GM21360 (cell line): ENCODE measurements at regions not wholly inside any gene's neighbourhood (a gene's known extent, or its start where the extent isn't known, plus 50 kb on each side); places are given as distances from the start of the nearest gene placed in this dataset.

Experiments used
- ATAC-seq: cut with Tn5 transposase; IDR thresholded peaks from one replicate; pipeline ENCODE4 v1.9.1; 2021; ENCODE audit warnings: mild to moderate bottlenecking, moderate library complexity; ENCODE audit not compliant: unreplicated experiment

DNA sequence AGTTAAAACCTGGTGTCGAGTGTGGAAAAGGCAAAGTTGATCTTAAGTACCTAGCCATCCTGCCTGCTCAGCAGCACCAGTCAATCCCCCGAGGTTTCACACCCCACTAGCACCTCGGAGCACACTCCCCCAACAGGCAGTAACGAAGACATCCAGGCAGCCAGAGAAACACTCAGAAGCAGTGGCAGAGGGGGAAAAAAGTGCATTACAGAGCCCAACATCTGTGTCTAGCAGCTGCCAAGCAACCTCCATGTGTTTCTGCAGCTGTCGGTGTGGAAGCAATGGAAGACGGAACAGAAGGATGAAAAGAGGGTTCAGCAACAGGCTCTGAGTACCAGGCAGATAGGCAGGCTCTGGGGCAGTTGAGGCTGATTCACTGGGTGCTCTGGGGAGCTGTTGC is 73.4 kb upstream of the PROX1 start:
- no peak for ATAC-seq

DNA sequence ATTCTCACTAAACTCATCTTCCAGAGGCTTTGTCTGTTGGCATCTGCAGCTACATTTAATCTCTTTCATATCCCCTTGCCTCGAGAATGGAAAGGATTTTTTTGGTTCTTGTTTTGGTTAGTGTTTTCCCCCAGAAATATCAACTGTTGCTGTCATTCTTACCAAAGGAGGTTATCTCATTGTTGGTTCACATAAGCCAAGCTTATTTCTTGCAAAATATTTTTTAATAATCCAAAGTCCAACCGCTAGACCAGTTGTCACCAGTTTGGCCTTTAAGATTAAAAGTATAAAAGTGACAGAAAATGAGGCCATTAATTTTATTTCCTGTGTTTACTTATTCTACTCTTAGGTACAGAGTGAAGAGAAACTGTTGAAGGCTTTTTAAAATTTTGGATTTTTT is 66.5 kb upstream of the PROX1 start:
- ATAC-seq: no peak

DNA sequence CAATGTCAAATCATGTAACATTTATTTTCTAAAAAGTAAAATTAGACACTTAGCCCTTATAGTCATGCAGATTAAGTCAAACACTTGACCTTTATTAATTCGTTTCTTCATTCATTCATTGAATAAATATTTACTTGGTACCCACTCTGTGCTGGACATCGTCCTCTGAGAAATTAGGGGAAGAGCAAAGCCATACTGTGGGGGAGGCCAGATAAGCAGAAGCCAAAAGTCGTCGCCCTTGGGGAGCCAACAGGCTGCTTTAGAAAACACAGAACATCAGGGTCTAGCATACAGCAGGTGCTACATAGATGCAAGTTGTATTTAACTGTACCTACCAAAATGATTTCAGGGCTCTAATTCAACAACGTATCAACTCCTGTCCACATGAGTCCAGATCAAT is 66.1 kb upstream of the PROX1 start:
- no peak for ATAC-seq

DNA sequence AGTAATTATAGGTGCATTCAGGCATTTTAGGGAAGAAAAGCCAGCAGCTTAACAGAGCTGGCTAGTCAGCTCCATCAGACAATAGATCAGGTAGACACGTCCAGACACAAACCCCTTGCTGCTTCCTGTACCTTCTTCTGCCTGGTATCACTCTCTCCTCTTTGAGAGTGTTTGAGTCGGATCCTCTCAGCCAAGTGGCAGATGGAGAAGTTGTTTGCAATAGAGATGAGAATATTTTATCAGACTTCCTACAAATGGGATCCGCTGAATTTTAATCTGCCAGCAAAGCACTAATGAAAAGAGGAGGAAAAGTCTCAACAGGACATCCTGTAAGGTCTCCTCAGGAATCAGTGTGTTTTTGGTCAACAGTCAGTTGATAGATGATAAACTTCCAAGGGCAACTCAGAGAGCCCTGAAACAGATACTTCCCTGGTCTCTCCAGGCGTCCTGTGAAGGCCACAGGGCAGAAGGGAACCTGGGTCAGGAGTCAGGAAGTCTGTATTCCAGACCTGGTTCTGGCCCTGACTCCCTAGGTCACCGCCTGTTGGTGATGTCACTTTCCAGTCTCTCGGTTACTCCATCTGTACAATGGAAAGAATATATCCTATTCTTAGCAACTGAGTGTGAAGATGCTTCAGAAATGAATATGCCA is 62.1 kb upstream of the PROX1 start:
- ATAC-seq: no peak

DNA sequence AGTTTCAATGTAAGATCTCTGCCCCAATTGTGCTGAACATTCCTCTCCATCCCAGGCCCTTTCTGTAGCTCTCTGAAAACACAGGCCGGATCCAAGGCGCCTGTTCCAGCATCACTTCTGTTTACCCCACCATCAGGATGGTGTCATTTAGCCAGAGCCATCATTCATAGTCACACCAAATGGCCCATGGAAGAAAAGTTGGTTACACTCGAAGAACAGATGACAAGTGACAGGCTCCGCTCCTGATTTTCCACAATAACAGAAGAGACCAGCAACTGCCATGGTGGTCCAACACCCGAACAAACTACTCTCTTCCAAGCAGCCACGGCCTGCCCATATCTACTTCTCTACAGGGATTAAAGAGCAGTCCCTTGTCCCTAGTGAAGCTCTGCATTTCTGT is 59.9 kb upstream of the PROX1 start:
- ATAC-seq: no peak

DNA sequence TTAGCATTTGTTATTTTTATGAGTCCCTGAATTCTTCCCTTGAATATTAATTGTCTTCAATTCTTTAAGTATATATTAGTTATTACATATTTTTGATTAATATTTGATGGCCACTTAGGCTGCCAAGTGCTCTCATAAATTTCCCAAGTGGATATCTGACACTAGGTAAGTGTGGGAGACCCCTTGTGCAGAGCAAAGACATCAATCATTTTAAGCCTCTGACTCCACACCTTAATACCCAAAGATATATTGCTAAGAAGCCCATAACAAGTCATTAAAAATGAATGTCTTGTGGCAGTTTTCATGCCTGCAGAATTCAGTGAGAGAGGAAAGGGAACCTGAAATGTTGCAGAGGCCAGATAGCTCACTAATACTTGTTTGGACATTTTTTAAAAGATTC is 58.4 kb upstream of the PROX1 start:
- no peak for ATAC-seq

DNA sequence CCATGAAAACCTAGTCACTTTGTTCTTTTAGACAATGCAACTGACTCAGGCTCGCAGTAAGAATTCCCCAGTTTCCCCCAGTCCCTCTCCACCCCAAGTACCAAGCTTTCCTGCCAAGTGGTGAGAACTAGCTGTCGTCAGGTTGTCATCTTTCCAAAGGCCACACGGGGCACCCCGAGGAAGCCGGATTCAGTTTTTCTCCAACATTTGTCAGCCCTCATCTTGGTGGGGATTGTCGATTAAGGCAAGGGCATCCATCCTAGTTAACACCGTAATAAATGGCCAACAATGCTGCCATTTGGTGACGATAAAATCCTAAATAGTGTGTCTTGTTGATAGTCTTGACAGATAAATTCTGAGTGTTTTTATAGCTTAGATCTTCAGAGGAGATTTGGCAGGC is 55.9 kb upstream of the PROX1 start:
- no peak for ATAC-seq

DNA sequence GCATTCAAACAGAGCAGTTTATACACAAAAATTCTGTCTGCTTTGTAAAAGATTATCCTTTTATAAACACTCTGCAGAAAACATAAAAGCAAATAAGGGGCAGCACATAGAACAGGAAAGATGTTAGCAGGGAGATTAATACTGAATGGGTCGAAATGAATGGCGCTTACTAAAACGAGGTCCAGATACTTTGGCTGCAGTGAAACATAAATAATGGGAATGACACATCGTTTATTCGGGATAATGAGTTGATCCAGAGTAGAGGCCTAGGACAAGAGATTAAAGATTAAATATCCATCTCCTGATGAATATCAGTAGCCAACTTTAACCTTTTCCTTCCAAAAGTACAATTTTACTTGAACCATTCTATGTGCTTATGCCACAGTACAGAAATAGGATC is 54.4 kb upstream of the PROX1 start:
- ATAC-seq: no peak

DNA sequence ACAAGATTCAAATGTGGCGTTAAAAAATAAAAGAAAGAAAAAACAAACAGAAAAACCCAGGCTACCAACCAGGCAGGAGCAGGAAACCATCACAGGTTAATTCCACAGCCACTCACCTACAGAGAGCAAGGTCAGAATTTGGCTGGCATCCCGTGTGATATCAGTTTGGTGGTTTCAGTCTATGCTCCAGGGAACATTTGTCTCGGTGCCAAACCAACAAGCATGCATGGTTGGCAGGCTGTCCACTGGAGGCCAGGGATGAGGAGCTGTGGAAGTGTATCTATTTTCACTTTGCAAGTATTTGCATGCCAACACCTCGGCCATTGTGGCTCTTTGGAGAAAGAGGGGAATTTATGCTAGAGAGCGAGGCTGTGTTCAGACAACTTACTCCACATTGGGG is 53.1 kb upstream of the PROX1 start:
- ATAC-seq: no peak

DNA sequence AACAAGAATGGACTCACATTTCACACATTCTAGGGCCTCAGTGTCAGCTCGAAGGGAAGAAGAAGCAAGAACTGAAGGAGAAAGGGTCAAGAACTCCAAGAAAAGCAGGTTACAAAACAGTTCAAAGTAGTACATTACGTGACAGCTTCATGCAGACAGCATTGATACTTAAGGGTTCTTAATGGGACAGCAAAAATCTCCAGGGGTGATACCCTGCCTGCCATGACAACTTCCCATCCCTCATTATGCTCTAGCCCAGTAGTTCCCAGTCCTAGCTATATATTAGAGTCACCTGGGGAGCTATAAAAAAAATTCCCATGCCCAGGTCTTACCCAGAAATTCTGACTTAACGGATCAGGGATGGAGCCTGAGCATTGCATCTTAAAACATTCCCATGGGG is 51.2 kb upstream of the PROX1 start:
- ATAC-seq: no peak
